ENCODE measurements at regions not wholly inside any gene's neighbourhood (a gene's known extent, or its start where the extent isn't known, plus 50 kb on each side); places are given as distances from the start of the nearest gene placed in this dataset.

DNA sequence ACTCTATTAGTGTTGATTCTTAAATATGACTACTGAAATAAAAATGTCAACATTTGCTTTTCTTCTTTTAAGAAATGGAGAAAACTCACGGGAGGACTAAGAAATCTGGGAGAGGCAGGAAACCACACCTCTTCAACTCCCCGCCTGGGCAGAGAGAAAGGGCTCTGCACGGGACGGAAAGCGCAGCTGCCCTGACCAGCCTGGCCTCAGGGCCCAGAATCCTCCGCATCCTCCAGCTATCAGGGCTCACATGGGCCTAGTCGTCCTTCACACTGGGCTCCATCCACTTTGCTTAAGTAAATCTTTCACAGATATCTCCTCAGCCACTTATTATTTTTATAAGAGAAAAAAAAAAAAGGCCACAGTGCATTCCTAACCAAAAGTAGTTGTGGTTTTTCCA lies 215.1 kb downstream of the TBXT start:
- no peak for DNase-seq (ENCODE audit: low read depth)

- DNase-seq (ENCODE audit: low read depth): no peak
Observed at GRCh38 chr6:165950316-165950715, 217.3 kb downstream of the TBXT start.

DNA sequence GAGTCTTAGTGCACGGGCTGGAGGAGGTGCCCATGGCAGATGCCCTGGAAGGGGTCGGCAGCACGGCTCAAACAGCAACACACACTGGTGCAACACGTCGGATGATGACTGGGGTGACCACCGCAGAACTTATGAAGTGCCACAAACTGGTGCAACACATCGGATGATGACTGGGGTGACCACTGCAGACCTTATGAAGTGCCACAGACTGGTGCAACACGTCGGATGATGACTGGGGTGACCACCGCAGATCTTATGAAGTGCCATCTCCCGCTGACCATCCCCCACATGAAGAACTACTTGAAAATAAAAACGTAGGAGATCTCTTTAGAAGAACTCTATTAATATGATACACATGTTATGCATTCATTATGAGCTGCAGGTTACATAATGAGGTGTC lies 218.3 kb downstream of the TBXT start:
- no peak for DNase-seq (ENCODE audit: low read depth)

DNA sequence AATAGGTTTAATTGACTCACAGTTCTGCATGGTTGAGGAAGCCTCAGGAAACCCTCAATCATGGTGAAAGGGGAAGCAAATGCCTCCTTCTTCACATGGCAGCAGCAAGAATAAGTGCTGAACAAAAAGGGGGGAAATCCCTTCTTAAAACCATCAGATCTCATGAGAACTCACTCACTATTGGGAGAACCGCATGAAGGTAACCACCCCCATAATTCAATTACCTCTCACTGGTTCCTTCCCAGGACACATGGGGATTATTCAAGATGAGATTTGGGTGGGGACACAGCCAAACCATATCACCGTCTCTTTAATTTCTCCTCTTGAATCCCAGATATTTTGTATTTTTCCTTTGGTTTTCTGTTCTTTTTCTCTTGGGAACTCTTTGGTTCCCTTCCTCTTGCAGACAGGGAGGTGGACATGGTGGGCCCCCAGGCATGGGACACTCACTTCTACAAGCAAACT lies 223.6 kb downstream of the TBXT start:
- no peak for DNase-seq (ENCODE audit: low read depth)

- no peak for DNase-seq (ENCODE audit: low read depth)
Observed at GRCh38 chr6:165941786-165942185, 225.9 kb downstream of the TBXT start.

GRCh38 chr6:165941249-165941775 lies 226.3 kb downstream of the TBXT start:
- DNase-seq (ENCODE audit: low read depth): no peak

DNA sequence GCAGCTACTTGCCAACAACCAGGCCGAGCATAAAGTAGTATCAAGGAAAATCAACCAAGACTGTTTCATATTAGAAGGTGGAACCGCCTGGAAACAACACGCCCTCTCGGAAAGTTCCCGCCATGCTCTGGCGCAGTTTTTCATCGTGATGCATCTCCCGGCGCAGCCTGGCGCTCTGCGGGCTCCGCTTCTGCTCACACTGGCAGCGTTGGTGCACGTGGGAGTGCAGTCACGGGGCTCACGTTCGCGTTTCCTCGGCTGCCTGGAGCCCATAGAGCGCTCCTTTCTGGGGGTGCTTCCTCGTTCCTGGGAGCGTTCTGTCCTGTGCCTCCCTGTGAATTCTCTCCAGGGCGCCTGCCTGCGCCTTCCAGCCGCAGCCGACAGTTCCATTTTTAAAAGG lies 227.3 kb downstream of the TBXT start:
- DNase-seq (ENCODE audit: low read depth): no peak

- DNase-seq (ENCODE audit: low read depth): no peak
Observed at GRCh38 chr6:165939601-165940290, 227.9 kb downstream of the TBXT start.

- no peak for DNase-seq (ENCODE audit: low read depth)
Observed at GRCh38 chr6:165939047-165939446, 228.6 kb downstream of the TBXT start.

DNA sequence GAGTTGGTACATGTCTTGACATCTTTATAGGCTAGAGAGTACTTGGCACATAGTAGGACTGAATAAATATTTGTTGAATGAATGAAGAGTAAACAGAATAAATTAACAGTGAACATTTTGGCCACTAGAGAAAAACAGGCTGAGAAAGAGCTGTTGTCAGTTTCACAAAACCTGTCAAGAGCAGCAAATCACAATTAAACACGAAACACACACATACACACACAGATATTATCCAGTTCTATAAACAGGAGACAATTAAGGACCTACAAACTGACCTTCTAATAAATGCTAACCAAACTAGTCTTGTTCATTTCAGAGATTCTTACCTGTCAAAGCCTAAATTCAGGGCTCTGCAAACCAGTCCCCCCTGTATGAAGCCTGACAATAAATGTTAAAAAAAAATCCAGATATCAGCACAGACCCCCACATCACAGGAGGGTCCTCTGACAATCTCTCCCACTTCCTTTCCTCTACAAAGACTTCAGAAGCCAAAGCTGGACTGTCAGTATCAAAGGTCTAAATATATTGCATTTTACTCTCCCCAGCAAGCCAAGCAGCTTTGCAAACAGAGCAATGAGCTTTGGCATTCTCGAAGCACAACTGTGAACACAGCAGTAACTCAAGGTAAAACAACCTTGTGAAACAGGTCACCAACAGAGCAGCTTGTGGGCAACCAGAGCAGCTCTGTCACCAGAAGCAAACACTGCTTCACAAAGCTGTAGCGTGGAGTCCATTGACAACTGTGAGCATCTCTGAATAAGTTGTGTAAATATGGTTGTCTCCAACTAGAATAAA lies 229.9 kb downstream of the TBXT start:
- no peak for DNase-seq (ENCODE audit: low read depth)

- no peak for DNase-seq (ENCODE audit: low read depth)
Observed at GRCh38 chr6:165936660-165937059, 231.0 kb downstream of the TBXT start.

- no peak for DNase-seq (ENCODE audit: low read depth)
Observed at GRCh38 chr6:165936096-165936495, 231.6 kb downstream of the TBXT start.

GRCh38 chr6:165931675-165932074 lies 236.0 kb downstream of the TBXT start:
- no peak for DNase-seq (ENCODE audit: low read depth)

- no peak for DNase-seq (ENCODE audit: low read depth)
Observed at GRCh38 chr6:165930668-165931214, 236.9 kb downstream of the TBXT start.

DNA sequence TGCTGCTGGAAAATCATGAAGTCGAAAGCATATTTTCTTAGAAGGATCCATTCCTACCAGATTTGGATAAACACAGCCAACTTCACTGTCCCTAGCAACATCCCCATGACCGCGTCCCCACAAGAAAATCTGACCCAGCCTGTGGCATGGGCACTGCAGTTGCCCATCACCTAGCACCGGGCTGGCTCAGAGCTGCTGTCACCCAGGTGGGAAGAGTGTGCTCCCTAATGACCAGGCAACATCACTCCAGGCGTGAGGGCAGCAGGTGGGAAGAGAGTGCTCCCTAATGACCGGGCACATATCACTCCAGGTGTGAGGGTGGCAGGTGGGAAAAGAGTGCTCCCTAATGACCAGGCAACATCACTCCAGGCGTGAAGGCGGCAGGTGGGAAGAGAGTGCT lies 238.0 kb downstream of the TBXT start:
- no peak for DNase-seq (ENCODE audit: low read depth)

DNA sequence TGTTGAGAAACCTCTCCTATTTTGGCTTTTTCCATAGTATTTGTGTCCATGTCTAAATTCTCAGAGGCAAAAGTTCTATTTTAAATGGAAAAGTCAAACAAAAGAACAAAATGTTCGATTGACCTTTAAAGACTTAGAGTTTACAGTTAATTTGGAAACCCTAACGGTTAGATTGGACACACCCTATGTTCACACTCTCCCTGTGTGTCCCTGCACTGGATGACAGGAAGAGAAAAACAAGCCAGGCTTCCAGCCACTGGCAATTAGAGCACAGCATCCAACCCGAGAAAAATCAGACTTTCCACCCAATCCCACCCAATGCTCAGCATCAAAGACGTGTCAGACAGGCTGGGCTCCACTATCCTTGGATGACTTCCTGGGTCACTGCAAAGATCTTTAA lies 241.3 kb downstream of the TBXT start:
- no peak for DNase-seq (ENCODE audit: low read depth)

GRCh38 chr6:165925474-165926156 lies 242.0 kb downstream of the TBXT start:
- DNase-seq (ENCODE audit: low read depth): no peak

GRCh38 chr6:165922309-165922794 lies 245.3 kb downstream of the TBXT start:
- no peak for DNase-seq (ENCODE audit: low read depth)

DNA sequence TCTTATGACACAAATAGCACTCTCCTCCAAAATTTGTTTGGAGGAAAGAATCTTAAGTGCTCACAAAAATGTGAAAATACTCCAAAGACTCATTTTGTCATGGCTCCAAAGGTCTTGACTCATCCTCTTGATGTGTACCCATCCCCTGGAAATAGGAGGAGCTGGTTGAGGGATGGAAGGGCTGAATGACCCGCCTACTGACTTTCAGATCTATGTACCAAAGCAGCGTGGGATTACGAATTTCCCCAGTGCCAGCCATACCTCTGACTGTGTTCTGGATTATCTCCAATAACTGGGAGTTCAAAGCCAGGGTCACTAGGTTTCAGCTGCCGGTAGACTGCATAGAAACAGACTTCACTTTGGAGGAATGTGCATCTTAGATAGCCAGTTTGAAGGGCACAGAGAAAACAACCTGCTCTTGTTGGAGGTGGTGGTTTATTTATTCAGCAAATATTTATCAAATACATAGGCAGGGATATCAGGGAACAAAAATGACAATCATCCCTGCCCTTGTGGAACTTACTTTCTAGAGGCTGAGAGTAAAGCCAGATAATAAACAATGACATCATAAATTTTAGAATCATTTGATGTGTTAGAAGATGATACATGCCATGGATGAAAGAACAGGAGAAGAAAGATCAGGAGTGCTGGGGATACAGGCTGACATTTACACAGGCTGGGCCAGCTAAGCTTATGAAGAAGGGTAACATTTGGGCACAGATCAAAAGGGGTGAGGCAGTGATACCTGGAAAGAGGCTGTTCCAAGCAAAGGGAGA lies 246.6 kb downstream of the TBXT start:
- DNase-seq (ENCODE audit: low read depth): no peak

DNA sequence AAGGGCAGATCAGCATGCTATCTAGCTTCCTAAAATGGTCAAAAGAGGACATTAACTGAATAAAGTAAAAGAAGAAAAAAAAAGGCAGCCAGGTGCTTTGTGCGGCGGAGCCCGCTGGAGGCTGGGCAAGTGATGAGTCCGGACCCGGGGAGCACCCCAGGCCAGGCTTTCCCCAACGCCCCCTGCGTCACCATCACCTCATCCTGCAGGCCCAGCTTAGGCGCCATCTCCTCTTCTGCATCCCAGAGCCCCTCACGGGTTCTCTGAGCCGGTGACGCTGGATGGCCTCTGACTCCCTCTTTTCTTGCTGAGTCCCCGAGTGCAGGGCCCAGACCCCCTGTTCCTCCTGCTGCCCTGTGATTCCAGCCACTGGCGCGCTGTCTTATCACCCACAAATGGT lies 250.1 kb downstream of the TBXT start:
- DNase-seq (ENCODE audit: low read depth): no peak

DNA sequence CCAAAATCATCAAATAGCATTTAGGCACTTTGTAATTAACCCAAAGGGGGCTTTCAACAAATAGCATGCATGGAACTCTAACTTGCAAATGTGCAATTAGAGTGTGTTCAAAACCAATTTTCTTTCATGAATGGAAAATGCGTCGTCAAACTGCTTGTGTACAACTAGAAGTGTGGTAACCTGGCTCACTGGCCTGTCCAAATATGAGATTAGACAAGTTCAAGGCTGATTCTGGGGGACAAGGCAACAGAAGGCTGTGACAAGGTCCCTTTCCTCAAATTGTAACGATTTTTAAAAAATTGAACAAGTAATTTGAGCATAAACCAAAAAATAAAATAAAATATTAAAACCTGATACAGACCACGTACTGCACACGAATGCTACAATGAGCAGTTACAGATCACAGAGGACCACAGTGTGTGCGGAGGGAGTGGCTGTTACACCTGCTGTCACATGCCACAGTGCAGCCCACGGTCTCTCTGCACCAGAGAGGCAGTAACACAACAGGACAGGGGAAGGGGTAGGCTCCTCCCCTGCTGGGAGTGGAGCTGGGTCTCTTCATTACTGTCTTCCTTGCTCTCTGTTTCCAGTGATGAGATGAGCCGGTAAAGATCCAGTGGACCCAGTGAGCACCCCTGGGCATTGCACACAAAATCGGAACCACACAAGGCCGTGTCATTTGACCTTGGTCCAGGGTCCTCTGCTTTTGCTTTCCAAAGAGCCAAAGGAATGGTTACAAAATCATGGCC lies 252.2 kb upstream of the PDE10A start:
- DNase-seq (ENCODE audit: low read depth): no peak

All from activated gamma-delta T cell treated with anti-CD3 and anti-CD28 coated beads, Interleukin-2, amount 50 U/mL, for 16 hours (primary cell).